Endothelial cell (in vitro differentiated cells): ENCODE measurements at regions not wholly inside any gene's neighbourhood (a gene's known extent, or its start where the extent isn't known, plus 50 kb on each side); places are given as distances from the start of the nearest gene placed in this dataset.

Experiments used
- DNase-seq: peaks from one replicate; pipeline ENCODE4 v3.0.0; 2021; ENCODE audit warnings: low spot score
- H3K27ac Mint-ChIP-seq: one replicate; pipeline ENCODE4 v1.8.0; 2021; ENCODE audit warnings: mixed read lengths, inconsistent platforms; ENCODE audit not compliant: unreplicated experiment
- H3K27me3 Mint-ChIP-seq: one replicate; pipeline ENCODE4 v1.8.0; 2021; ENCODE audit warnings: mild to moderate bottlenecking, moderate library complexity, mixed read lengths, inconsistent platforms; ENCODE audit not compliant: unreplicated experiment
- H3K36me3 Mint-ChIP-seq: one replicate; pipeline ENCODE4 v1.8.0; 2021; ENCODE audit warnings: mild to moderate bottlenecking, low read depth, mixed read lengths, inconsistent platforms; ENCODE audit not compliant: unreplicated experiment
- H3K4me1 Mint-ChIP-seq: one replicate; pipeline ENCODE4 v1.8.0; 2021; ENCODE audit warnings: mild to moderate bottlenecking, mixed read lengths, inconsistent platforms; ENCODE audit not compliant: unreplicated experiment
- H3K4me3 Mint-ChIP-seq: one replicate; pipeline ENCODE4 v1.8.0; 2021; ENCODE audit warnings: mild to moderate bottlenecking, mixed read lengths, inconsistent platforms; ENCODE audit not compliant: unreplicated experiment
- H3K9me3 Mint-ChIP-seq: one replicate; pipeline ENCODE4 v1.8.0; 2021; ENCODE audit warnings: mixed read lengths, inconsistent platforms; ENCODE audit not compliant: unreplicated experiment
- TF ChIP-seq, protein P1 (sequence below): fragments of 200-600 bp; sonication (generic); IDR thresholded peaks from one replicate; pipeline ENCODE4 v1.5.0; 2021; ENCODE audit warnings: antibody characterized with exemption; ENCODE audit not compliant: unreplicated experiment

DNA sequence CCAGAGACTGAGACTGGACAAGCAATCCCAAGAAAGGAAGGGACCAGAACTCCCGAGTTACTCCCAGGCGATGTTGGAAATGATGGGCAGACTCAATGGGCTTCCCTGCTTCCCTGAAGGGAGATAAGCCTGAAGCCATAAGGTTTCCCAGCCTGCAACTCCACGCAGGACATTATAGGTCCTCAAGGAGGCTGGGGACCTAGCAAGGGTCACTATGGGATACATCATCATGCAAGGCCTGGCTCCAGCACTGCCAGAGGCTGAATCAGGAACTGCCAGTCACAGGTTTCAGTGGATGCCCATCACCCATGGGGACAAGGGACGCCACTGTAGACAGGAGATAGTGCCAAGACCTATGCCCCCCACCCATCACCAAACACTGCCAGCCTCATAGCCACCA, 338.7 kb downstream of the IRS2 start:
- Mint-ChIP-seq H3K9me3 (no peaks in the 10 kb centered on the region), H3K4me1 (peaks cover 4% of the 10 kb centered on the region), H3K27me3 (peaks cover 2% of the 10 kb centered on the region), H3K27ac (no peak overlapping the region), H3K4me3 (no peak overlapping the region), H3K36me3 (peaks cover 7% of the 10 kb centered on the region)
- DNase-seq: no peak
- TF ChIP-seq, protein P1, sequence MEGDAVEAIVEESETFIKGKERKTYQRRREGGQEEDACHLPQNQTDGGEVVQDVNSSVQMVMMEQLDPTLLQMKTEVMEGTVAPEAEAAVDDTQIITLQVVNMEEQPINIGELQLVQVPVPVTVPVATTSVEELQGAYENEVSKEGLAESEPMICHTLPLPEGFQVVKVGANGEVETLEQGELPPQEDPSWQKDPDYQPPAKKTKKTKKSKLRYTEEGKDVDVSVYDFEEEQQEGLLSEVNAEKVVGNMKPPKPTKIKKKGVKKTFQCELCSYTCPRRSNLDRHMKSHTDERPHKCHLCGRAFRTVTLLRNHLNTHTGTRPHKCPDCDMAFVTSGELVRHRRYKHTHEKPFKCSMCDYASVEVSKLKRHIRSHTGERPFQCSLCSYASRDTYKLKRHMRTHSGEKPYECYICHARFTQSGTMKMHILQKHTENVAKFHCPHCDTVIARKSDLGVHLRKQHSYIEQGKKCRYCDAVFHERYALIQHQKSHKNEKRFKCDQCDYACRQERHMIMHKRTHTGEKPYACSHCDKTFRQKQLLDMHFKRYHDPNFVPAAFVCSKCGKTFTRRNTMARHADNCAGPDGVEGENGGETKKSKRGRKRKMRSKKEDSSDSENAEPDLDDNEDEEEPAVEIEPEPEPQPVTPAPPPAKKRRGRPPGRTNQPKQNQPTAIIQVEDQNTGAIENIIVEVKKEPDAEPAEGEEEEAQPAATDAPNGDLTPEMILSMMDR: no peak

DNA sequence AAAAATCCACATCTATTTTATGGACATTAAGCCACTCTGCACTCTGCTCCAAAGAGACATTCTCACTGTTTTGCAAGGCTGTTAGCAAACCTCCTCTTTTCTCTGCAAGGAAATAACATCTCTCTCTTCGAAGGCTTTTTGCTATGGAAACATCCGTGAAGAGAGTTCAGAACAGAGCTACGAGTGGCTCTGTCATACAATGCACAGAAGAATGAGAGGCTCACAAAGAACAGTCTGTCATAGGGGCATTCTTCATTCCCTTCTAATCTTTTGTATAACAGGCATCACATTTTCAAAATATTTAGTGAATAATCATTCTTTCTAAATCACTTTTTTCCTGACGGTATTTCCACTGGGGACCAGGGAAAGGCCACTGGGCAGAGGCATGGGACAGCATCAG, 346.1 kb downstream of the IRS2 start:
- DNase-seq: no peak
- peaks cover 5% of the 10 kb centered on the region for H3K4me1 Mint-ChIP-seq
- no peak overlapping the region for H3K4me3 Mint-ChIP-seq
- peaks cover 2% of the 10 kb centered on the region for H3K27me3 Mint-ChIP-seq
- no peak overlapping the region for H3K27ac Mint-ChIP-seq
- no peaks in the 10 kb centered on the region for H3K9me3 Mint-ChIP-seq
- H3K36me3 Mint-ChIP-seq: no peaks in the 10 kb centered on the region
- TF ChIP-seq, protein P1: no peak

DNA sequence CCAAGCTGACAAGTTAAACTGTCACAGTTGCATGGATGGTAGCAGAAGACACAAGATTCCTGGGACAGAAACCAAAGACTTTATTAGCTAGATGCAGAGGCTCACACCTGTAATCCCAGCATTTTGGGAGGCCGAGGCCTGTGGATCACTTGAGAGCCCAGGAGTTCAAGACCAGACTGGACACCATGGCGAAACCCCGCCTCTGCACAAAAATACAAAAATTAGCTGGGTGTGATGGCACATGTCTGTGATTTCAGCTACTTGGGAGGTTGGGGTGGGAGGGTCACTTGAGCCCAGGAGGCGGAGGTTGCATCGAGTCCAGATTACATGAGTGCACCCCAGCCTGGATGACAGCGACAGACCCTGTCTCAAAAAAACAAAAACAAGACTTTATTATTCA, 346.6 kb downstream of the IRS2 start:
- TF ChIP-seq, protein P1: no peak
- Mint-ChIP-seq H3K36me3 (no peaks in the 10 kb centered on the region), H3K27ac (no peak overlapping the region), H3K27me3 (peaks cover 2% of the 10 kb centered on the region), H3K4me1 (peaks cover 5% of the 10 kb centered on the region), H3K4me3 (no peak overlapping the region), H3K9me3 (no peaks in the 10 kb centered on the region)
- DNase-seq: no peak

DNA sequence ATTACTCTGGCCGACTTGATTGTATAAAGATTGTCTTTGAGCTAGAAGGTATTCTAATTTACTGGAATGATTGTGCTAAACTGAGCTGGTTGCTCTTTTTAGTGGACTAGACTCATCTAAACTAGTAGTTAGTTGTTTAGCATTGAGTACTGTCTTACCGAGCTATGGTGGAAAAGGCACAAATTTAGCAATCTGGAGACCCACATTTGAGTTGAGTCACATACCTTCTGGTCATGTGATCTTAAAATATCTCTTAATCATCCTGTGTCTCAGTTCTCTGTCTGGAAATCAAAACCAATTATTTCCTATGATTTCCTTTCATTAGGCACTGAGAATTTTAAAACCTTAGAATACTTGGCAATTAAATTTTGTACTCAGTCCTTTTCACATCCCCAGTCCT, 349.5 kb downstream of the IRS2 start:
- H3K4me1 Mint-ChIP-seq: peaks cover 5% of the 10 kb centered on the region
- H3K4me3 Mint-ChIP-seq: no peak overlapping the region
- no peak overlapping the region for H3K27ac Mint-ChIP-seq
- peaks cover 5% of the 10 kb centered on the region for H3K27me3 Mint-ChIP-seq
- no peak for DNase-seq
- peaks cover 5% of the 10 kb centered on the region for H3K36me3 Mint-ChIP-seq
- H3K9me3 Mint-ChIP-seq: peaks cover 8% of the 10 kb centered on the region
- TF ChIP-seq, protein P1: no peak

DNA sequence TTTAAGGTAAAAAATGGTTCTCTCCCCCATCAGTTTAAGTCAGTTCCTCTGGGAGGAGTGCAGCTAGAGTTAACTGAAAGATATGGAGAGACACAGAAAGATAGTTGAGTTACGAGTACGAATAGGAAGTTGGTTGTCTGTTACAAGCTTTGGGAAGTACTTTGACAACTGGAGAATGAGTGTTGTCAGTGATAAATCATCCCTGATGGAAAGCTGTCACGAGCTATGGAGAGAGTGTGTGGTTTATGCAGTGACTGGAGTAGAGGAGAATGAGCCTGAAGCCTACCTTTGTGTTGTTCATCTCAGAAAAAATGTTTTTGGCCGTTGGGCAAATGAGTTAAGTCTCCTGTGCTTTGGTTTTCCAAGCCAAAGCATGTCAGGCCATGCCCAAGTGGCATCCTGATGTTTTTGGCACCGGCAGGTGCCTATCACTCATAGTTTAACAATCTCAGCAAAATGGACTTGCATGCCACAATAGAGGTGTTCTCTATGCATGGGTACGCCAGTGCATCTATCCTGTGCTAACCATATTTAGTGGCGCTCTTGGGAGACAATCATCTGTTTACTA, 350.2 kb downstream of the IRS2 start:
- H3K36me3 Mint-ChIP-seq: peaks cover 8% of the 10 kb centered on the region
- no peak overlapping the region for H3K4me3 Mint-ChIP-seq
- DNase-seq: no peak
- TF ChIP-seq, protein P1: no peak
- peaks cover 12% of the 10 kb centered on the region for H3K9me3 Mint-ChIP-seq
- peaks cover 5% of the 10 kb centered on the region for H3K4me1 Mint-ChIP-seq
- peaks cover 5% of the 10 kb centered on the region for H3K27me3 Mint-ChIP-seq
- H3K27ac Mint-ChIP-seq: no peak overlapping the region
